Psoas muscle (tissue), 7 donors: ENCODE measurements at regions not wholly inside any gene's neighbourhood (a gene's known extent, or its start where the extent isn't known, plus 50 kb on each side); places are given as distances from the start of the nearest gene placed in this dataset.

Experiments
- ATAC-seq, 4 donors: fragments of 200-7000 bp; cut with Tn5 transposase; one replicate each; pipeline ENCODE4 v1.9.1; 2020; ENCODE audit warnings: moderate library complexity in 3 of 4, mild to moderate bottlenecking in 2 of 4
- DNase-seq, 2 donors: peaks; one replicate each; pipeline ENCODE4 v3.0.0-alpha.2; 2020
- H3K27ac ChIP-seq: fragments of 200-600 bp; one replicate; pipeline ENCODE4 v1.8.0; 2022
- H3K27me3 ChIP-seq, 3 donors: fragments of 200-600 bp in 1 of 3; one replicate each; pipeline versions ENCODE4 v1.6.1 to v1.8.0; 2013 to 2022; ENCODE audit warnings: low read length in 2 of 3, mild to moderate bottlenecking in 2 of 3, moderate library complexity in 1 of 3; ENCODE audit not compliant: insufficient read depth in 3 of 3
- H3K36me3 ChIP-seq, 2 donors: fragments of 200-600 bp in 1 of 2; one replicate each; pipeline versions ENCODE4 v1.6.1 to v1.8.0; 2013 to 2022; ENCODE audit warnings: low read depth in 1 of 2, mild to moderate bottlenecking in 1 of 2, moderate library complexity in 1 of 2; ENCODE audit not compliant: insufficient read depth in 1 of 2
- H3K4me1 ChIP-seq: fragments of 200-600 bp; one replicate; pipeline ENCODE4 v1.8.0; 2022
- H3K4me3 ChIP-seq: fragments of 200-600 bp; one replicate; pipeline ENCODE4 v1.8.0; 2022; ENCODE audit warnings: mild to moderate bottlenecking
- H3K9me3 ChIP-seq: fragments of 200-600 bp; one replicate; pipeline ENCODE4 v1.8.0; 2022
- CTCF ChIP-seq: fragments of 200-600 bp; IDR thresholded peaks from one replicate; pipeline ENCODE4 v1.8.0; 2022; ENCODE audit warnings: antibody characterized with exemption
- WGBS, 3 donors: extraction: QIAGEN DNeasy Blood & Tissue Kit; methylation state at CpG; one replicate each; pipeline versions ENCODE4 v1.1.6 to v1.1.7; 2013; 5-methylcytosine and 5-hydroxymethylcytosine counted together
- intact Hi-C, 2 donors: fragments of 100-400 bp; cut with DNase I; formaldehyde crosslinking; loops; one replicate each; pipeline versions ENCODE4 v1.11.0 to v1.14.2; 2022
- donor health status: healthy with polysubstance abuse.
- donor health status: DM: no; HTN: no; CAD: no; lungs with moderate emphysema.
- donor health status: Bipolar disorder and iron deficiency.
- donor health status: healthy.
- donor health status: DM: yes; HTN: yes; CAD: no.
- donor health status: DM: no; HTN: no; CAD: no.
- donor health status: DM: yes; HTN: yes; CAD: no.

GRCh38 chr6:130715058-130715457 is 112.1 kb upstream of the SMLR1 start:
- ATAC-seq (no peak), DNase-seq (no peak)
- Histone ChIP-seq H3K4me3 (no peak overlapping the region), H3K4me1 (no peaks in the 10 kb centered on the region), H3K27ac (no peak overlapping the region), H3K27me3 (no peaks in the 10 kb centered on the region), H3K36me3 (no peaks in the 10 kb centered on the region), H3K9me3 (no peaks in the 10 kb centered on the region)
- intact Hi-C loops, result no loop called here
- no peak for TF ChIP-seq CTCF
- 85 to 91% (median 85%) methylated on average over 5 of the region's 5 CpGs for WGBS, 3 donors

- H3K4me1 ChIP-seq, result no peaks in the 10 kb centered on the region
- no peak overlapping the region for H3K4me3 ChIP-seq
- H3K9me3 ChIP-seq, result no peaks in the 10 kb centered on the region
- DNase-seq, result no peak
- WGBS, 3 donors, result 60 to 63% (median 62%) methylated on average over 3 of the region's 3 CpGs
- no peak overlapping the region for H3K27ac ChIP-seq
- H3K36me3 ChIP-seq, result no peaks in the 10 kb centered on the region
- TF ChIP-seq CTCF, result no peak
- intact Hi-C loops, result no loop called here
- H3K27me3 ChIP-seq, result no peaks in the 10 kb centered on the region
- ATAC-seq, result no peak
These were observed 110.7 kb upstream of the SMLR1 start for GRCh38 chr6:130716466-130716865.

GRCh38 chr6:130717657-130718056 is 109.5 kb upstream of the SMLR1 start:
- intact Hi-C loops, result no loop called here
- WGBS, 3 donors, result 62 to 80% (median 71%) methylated on average over 1 of the region's 1 CpG
- H3K27me3 ChIP-seq, result no peaks in the 10 kb centered on the region
- no peaks in the 10 kb centered on the region for H3K9me3 ChIP-seq
- no peak for TF ChIP-seq CTCF
- no peaks in the 10 kb centered on the region for H3K36me3 ChIP-seq
- DNase-seq, result no peak
- no peak overlapping the region for H3K4me3 ChIP-seq
- H3K4me1 ChIP-seq, result no peaks in the 10 kb centered on the region
- H3K27ac ChIP-seq, result no peak overlapping the region
- ATAC-seq, result no peak

- H3K4me3 ChIP-seq, result no peak overlapping the region
- ATAC-seq (no peak), DNase-seq (no peak)
- no peaks in the 10 kb centered on the region for H3K27me3 ChIP-seq
- intact Hi-C loops, result no loop called here
- H3K36me3 ChIP-seq, result no peaks in the 10 kb centered on the region
- no peaks in the 10 kb centered on the region for H3K9me3 ChIP-seq
- H3K4me1 ChIP-seq, result no peaks in the 10 kb centered on the region
- no peak overlapping the region for H3K27ac ChIP-seq
- TF ChIP-seq CTCF, result no peak
These were observed 107.0 kb upstream of the SMLR1 start for GRCh38 chr6:130720076-130720715.

GRCh38 chr6:130724089-130724488 is 103.1 kb upstream of the SMLR1 start:
- Histone ChIP-seq H3K4me3 (no peak overlapping the region), H3K27ac (no peak overlapping the region), H3K4me1 (no peaks in the 10 kb centered on the region), H3K9me3 (no peaks in the 10 kb centered on the region), H3K27me3 (no peaks in the 10 kb centered on the region), H3K36me3 (no peaks in the 10 kb centered on the region)
- no peak for TF ChIP-seq CTCF
- ATAC-seq (no peak), DNase-seq (no peak)
- intact Hi-C loops, result no loop called here
